Muscle of back (tissue), 3 donors: ENCODE measurements at regions not wholly inside any gene's neighbourhood (a gene's known extent, or its start where the extent isn't known, plus 50 kb on each side); places are given as distances from the start of the nearest gene placed in this dataset.
"Not testable (repeated sequence)": the region's sequence is repeated elsewhere in the genome, so short reads cannot be mapped to it uniquely, and the experiment has no call there.

Source experiments
- DNase-seq, 3 donors: peaks; one replicate each; pipeline versions ENCODE4 v3.0.0 to v3.0.0-alpha.2; 2013

DNA sequence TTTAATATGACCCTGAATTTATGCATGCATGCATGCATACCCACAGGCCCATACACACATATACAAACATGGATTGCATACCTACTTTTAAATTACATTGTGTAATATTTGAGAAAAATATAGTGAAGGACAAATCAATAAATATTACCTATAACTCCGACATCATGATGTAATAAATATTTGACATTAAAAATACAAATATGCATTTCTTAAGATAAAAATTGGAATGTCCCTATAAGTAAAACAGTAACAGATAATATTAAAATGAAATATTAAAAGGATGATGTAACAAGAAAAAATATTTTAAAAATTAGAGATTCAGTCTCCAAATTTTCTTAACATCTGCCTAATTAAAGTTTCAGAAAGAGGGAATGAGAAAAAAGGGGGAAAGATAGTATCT lies 433.0 kb downstream of the MDFIC start:
- no peak for DNase-seq

DNA sequence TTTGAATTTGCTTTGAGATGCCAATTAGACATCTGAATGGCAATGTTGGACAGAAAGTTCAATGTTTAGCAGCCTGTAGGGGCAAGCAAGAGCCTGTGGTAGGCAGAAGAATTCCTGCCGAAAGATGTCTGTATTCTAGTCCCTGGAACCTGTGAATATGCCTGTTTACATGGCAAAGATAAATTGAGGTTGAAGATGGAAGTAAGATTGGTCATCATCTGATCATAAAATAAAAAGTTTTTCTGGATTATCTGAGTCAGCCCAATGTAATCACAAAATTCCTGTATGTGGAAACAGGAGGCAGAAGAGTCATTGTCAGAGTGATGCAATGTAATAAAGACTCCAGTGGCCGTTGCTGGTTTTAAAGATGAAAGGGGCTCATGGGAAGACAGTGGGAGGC lies 430.5 kb downstream of the MDFIC start:
- peak in 1 of 3 donors; percentile 51 for DNase-seq

DNA sequence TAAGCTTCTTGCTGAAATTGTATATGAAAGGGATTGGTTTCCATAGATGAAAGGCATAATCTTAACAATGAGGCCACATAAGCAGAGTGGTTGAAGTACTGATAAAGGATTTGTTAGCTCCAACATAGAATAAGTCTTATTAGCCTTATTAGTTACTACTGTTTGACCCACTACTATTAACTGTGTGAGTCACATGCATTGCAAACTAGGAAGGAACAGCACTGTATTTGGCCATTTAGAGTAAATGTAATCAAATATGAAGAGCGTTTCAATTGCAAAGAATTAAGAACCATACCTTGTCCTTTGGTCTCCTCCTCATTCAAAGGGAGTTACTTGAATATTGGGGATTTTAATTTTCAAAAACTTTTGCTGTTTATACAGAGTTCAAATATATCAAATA lies 428.9 kb downstream of the MDFIC start:
- DNase-seq, result no peak

DNA sequence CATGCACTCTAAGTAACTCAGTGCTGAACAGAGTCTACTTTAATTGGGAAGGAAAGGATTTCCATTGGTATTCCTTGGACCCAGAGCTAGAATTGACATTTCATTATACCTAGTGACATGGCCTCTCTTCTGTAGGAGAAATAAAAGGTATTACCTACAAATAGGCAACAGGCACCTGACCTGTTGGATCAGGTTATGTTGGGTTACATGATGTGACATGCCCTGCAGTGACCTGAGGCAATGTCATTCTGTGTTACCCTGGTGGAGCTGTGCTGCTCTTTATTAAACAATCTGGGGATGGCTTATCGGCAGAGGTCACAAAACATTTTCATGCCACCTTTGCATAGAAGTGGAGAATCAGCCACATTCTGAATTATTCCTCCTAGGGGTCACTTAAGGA lies 427.7 kb downstream of the MDFIC start:
- no peak for DNase-seq

DNA sequence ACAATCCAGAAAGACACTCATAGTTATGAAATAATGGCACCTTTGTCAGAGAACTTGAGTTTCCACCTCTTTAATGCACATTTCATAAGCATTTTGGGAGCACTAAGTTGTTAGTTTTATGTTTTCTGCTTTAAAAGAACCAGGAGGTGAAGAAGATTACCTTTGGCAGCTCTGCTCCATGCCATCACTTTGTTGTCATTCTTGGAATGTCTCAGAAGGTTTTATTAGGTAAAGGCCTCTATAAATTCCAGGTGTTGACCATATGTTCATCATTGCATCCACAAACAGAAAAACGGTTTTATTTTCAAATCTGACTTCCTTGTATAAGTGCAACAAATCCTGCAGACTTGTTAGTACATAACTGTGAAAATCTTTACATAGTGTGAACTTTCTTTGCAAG lies 424.8 kb downstream of the MDFIC start:
- DNase-seq, result no peak

DNA sequence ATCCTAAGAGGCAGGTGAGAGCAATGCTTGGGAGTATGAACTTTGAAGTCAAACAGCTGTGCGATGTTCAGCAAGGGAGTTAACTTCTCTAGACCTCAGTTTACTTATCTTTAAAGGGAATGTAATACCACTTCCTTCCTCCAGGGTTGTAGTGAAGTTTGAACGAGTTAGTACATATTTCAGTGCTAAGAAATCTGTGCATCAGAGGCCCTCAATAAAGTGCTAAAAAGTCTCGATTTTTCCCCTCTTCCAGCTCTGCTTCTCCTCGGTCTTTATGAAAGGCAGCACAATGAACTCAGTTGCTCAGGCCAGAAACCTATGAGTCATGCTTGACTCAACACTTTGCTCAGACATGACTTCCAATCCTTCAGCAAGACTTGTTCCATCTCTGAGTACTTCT lies 418.9 kb downstream of the MDFIC start:
- DNase-seq, result peak in 1 of 3 donors; percentile 38

DNA sequence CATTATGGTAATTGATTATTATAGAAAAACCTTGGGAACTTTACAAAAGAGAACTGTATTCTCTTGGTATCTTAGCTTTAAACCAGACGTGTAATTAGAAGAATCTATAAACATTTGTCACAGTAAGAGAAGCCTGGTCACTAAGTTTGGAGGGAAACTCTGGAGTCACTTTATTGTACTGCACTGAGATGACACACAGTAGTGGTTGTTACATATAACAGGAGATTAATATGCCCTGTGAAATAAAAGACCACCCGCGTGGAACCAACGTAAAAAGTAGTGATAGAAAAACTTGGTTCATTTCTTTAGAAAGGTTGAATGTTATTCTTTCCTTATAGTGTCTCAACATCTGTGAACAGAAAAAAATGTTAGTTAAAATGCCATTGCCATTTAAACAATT lies 416.1 kb downstream of the MDFIC start:
- DNase-seq, result no peak

DNA sequence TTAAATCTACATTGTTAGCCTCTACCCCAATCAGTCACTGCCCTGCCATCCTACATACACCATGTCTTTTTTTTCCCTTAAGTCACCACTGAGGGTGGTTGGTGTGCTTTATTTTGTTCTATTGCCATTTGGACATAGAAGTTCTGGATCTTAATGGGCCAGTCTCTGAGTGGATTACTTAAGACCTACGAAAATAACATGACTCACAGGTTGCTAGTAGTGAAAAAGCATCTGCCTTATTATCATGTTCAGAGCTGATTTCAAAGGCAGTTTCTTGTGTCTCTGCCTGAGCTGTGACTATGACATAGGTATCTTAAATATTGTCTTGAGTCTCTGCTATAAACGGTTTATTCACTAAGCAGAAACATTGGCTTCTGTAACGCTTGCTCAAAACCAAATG lies 410.8 kb downstream of the MDFIC start:
- no peak for DNase-seq

DNA sequence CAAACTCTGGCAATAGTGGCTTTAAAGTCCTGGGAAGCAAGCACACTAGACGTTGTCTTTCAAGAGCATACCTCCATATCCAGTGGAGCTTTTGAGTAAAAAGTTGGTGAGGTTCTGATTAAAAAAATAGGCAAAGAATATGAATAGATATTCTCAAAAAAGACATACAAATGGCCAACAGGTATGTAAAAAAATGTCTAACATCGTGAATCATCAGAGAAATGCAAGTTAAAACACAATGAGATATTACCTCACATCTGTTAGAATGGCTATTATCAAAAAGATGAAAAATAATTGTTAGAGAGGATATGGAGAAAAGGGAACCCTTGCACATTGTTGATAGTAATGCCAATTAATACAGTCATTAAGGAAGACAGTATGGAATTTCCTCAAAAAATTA lies 407.1 kb downstream of the MDFIC start:
- no peak for DNase-seq

DNA sequence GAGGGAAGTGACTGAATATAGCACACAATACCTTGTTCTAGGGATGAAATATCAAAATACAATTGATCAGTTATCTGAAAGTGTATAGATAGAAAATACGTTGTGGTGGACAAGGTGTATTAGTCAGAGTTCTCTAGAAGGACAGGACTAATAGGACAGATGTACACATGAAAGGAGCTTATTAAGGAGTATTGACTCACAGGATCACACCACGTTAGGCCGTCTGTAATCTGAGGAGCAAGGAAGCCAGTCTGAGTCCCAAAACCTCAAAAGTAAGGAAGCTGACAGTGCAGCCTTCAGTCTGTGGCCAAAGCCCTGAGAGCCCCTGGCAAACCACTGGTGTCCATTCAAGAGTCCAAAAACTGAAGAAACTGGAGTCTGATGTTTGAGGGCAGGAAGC lies 406.1 kb downstream of the MDFIC start:
- DNase-seq, result no peak

DNA sequence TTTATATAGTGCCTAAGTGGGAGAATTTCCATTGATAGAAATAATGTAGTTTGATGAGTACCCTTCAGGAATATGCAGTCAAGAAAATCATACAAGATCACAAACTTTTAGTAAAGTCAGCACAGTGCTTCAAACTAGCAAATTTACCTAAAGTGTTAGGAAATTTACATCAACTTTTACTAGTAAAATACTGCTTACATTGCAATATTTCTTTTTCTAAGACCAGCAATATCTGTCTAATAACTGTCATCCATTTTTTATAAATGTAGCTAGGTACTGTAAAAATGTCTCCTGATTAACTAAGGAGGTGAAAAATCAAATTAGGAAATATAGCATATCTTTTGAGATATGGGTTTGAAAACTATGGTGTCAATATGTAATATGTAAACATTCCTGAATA lies 405.4 kb downstream of the MDFIC start:
- DNase-seq, result no peak

DNA sequence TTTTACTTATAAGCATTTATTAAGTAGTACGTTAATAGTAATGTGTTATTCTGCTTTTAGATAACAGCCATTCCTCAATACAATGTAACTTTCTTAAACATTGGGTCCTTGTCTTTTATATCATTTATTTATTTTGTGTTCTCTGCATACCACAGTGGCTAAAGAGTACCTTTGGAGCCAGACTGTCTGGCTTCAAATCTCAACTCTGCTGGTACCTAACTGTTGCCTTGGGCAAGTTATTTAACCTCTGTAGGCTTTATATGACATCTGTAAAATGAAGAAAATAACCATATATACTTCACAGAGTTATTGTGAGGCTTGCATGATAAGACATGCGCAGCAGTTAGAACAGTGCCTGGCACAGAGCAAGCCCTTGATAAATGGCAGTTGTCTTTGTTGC lies 397.6 kb downstream of the MDFIC start:
- DNase-seq, result no peak

DNA sequence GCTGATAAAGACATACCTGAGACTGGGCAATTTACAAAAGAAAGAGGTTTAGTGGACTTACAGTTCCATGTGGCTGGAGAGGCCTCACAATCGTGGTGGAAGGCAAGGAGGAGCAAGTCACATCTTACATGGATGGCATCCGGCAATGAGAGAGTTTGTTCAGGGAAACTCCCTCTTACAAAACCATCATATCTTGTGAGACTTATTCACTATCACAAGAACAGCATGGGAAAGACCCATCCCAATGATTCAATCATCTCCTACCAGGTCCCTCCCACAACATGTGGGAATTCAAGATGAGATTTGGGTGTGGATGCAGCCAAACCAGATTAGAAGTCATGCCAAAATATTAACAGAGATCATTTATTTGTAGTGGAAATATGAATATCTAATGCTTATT lies 388.4 kb downstream of the MDFIC start:
- not testable (repeated sequence) for DNase-seq

DNA sequence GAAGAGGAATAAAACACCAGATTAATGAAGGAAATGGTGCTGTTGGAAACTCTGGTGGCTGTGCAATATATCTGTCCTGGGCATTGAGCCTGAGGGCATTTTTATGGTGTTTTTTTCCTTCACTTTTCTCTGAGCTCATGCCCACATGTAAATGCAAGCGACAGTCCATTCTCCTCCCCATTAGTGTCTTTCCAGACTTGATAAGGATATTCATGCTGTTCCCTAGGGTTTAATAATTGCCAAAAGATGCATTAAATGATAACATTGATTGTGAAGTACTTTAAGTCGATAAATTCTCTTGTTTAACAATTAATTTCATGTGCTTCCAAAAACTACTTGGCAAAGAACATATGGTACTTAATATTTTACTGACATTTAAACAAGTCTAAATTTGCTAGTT lies 384.7 kb downstream of the MDFIC start:
- no peak for DNase-seq

DNA sequence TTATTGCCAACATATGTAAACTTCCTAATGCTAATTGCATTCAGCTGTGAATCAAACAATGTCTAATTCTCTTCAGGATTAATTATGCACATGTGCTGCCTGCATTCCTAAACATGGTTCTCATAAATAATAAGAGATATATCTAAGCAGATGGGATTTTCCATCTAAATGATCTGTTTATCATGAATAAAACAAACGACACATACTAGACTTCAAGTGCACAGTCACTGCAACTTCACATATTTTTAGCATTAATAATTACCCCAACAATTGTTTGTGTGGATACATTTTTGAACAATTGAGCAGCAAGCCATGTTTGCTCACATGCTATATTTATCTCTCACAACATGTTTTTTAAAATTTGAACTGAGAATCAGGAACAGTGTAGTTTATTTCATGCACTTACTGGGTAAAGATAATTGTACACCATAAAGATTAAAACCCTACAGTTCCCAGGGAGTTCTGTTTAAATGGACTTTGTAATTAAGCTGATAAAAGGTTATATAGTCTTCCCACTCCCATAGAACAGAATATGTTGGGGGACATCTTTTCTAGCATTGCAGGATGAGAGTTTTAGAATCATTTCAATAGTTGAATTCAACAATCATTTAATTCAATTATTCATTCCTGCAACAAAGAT lies 378.5 kb downstream of the MDFIC start:
- DNase-seq, result no peak

DNA sequence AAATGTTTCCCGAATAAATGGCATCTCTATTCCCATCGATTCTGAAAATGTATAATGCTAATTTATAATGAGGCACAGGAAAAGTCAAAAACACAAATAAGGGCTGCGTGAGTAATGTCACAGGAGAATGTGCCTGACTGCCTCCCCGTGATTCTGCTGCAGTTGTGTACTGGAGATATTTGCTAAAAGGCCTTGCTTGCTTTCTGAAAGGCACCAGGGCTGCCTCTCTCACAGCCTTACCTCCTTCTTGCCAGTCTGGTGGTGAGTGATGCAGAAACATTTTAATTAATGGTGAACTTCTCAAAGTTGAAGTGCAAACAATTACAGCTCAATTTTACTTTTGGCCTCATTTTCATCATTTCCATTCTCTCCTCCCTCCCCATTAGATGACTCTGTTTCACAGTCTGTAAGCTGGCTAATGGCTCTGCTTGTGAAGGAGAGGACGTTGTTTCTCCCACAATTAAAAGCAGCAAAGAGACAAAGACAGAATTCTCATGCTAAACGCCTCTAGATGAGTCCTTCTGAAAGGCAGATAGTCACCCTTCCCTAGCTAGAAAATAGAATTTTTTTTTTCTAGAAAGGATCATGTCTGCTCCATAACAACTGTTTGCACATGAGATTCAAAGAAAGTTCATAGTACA lies 377.6 kb downstream of the MDFIC start:
- DNase-seq, result no peak

DNA sequence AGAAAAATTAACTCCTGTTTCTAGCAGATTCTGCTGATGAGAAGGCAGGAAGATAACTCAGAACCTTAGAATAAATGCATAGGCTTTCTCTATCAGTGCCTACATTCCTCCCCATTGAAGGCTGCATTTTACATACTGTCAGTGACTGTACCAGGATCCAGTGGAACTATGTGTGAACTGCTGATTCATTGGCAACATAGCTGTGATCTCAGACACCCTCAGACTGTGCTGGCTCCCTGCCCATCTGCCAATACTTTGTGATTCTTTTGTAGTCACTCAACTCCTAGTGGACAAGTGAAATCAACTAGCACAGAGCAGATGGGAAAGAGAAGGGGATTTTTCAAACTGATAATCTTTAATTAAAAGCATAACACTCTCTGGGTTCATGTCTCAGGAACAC lies 375.8 kb downstream of the MDFIC start:
- DNase-seq, result peak in 1 of 3 donors; percentile 86

DNA sequence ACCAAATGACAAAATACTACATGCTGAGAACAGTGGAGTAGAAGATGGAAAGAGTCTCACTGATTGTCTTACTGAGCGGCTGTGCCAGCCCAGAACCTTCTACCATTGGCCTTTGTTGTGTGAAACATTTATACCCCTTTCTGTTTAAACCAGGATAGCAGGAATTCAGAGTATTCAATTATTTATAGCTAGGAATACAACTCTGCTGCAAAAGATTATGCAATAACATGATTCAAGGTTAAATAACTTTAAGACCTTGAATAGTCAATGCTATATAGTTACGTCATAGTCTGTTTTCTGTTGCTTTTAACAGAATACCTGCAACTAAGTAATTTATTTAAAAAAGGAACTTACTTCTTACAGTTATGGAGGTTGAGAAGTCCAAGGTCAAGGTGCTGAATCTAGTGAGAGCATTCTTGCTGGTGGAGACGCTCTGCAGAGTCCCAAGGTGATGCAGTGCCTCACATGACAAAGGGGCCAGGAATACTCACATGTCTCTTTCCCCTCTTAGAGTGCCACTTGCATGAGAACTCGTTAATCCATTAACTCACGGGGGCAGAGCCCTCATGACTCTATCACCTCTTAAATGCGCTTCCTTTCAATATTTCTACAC lies 371.8 kb downstream of the MDFIC start:
- no peak for DNase-seq

DNA sequence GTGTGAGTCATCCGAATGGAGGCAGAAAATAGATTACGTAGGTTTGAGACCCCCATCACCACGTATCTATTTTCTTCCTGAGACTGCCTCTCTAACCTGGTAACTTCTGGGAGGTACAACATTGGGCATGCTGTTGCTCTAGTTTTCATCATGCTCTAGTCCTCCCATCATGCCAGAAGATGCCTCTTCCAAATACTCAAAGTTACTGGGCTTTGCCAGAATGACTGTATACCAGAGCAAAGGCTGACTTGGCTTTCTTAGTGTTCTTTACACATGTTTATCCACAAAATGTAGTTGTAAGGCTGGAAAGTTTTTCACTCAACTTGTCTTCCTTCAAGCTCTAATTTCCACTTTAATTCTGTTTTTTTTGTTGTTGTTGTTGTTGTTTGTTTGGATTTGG lies 370.5 kb downstream of the MDFIC start:
- no peak for DNase-seq

DNA sequence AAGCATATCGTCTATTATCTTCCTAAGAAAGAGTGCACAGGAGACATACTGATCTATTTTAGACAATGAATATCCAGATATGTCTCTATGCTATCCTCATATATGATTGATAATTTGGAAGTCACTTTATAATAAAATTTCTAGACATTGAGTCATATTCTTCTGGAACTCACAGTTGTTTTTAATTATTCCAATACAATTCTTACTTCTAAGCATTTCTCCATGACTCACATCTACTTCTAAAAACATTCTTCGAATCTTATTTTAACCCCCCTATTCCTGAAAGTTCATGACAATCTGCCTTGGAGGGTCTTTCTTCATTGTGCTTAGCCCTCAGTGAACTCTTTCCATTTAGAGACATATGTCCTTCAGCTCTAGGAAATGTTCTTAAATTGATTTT lies 368.1 kb downstream of the MDFIC start:
- DNase-seq, result peak in 1 of 3 donors; percentile 33

DNA sequence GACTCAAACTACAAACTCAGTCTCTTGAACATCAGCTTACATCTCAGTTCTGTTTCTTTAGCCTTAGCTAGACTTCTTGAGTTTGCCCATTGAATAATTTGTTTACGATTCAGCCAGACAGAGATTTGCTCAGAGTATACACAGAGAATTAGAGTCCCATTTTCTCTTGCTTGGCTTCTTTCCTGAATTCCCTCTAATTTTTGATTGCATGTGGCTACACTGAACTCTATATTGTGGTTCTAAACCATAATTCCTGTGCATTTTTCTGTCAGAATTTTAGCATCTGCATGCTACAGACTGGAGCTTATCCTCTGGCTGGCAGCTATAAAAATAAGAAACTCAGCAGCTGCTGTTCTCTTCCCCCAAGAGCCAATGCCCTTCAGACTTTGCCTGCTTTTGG lies 354.9 kb downstream of the MDFIC start:
- no peak for DNase-seq

DNA sequence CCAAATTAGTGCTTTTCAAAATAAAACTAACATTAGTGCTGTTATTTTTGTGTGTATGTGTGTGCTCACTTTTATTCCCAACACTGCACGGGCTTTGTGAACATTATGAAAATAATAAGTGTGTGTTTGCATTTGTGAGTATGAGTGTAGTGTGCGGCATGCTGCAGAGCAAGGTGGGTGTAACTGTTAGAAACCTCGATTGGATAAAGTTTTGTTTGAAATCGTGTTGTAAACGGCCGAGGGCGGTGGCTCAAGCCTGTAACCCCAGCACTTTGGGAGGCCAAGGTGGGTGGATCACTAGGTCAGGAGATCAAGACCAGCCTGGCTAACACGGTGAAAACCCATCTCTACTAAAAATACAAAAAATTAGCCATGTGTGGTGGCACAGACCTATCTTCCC lies 352.0 kb downstream of the MDFIC start:
- DNase-seq, result not testable (repeated sequence)

DNA sequence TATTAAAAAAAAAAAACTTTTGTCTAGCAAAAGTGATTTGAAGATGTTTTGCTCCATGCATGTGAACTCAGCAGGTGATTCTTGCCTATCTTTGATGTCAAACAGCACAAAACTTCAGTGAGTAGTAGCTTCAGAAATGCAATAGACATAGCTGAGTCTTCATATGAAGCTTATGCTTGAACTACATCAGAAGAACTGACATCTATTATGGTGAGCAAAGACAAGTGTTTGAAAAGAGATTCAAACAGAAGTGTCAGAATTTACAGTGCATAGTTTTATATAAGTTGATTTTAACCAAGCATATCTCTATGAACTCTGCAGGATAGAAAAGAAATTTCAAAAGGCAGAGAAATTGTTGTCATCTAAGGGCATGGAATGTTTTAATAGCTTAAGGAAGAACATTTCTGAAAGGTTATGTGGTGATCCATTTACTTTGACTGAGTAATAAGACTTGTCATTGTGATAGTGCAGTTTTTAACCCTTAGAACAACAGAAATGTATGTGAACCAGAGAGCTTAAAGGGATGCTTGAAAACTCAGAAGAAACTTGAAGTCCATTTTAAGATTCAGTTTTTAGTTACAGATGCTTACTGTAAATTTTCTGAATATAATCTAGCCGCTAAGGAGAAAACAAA lies 351.4 kb downstream of the MDFIC start:
- DNase-seq, result no peak
